NOMO-1 (cell line): ENCODE measurements at regions not wholly inside any gene's neighbourhood (a gene's known extent, or its start where the extent isn't known, plus 50 kb on each side); places are given as distances from the start of the nearest gene placed in this dataset.
"Not testable (repeated sequence)": the region's sequence is repeated elsewhere in the genome, so short reads cannot be mapped to it uniquely, and the experiment has no call there.

Source experiments
- DNase-seq, 2 experiments: peaks; one replicate each; lab custom pipeline; 2025; ENCODE audit not compliant: unreplicated experiment in 2 of 2; lab: John Stamatoyannopoulos, UW

GRCh38 chr4:158397781-158398180 lies 123.9 kb upstream of the RXFP1 start:
- DNase-seq, result no peak

DNA sequence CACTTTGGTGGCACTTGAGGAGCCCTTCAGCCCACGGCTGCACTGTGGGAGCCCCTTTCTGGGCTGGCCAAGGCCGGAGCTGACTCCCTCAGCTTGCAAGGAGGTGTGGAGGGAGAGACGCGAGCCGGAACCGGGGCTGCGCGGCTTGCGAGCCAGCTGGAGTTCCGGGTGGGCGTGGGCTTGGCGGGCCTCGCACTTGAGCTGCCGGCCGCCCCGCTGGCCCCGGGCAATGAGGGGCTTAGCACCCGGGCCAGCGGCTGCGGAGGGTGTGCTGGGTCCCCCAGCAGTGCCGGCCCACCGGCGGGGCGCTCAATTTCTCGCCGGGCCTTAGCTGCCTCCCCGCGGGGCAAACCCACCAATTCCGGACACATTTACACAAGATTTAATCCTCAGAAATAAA lies 113.7 kb upstream of the RXFP1 start:
- not testable (repeated sequence) for DNase-seq

DNA sequence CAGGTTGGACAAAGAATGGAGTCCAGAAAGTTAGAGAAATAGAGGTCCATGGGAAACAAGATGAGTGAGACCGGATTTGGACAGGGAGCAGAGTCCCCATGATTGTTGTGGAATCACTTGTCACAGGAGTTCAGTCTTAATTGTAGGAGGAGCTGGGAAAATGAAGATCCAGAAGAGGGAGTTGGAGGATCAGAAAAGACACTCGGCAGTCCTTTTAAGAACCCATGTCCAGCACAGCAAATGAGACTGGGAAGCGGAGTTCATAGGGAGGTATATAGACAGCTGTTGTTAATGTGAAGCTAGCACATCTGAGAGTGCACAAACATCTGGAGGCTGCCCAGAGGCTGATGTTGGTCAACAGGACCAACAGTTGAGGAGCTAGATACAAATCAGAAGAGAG lies 111.4 kb upstream of the RXFP1 start:
- DNase-seq, result no peak

GRCh38 chr4:158411269-158411668 lies 110.4 kb upstream of the RXFP1 start:
- no peak for DNase-seq

DNA sequence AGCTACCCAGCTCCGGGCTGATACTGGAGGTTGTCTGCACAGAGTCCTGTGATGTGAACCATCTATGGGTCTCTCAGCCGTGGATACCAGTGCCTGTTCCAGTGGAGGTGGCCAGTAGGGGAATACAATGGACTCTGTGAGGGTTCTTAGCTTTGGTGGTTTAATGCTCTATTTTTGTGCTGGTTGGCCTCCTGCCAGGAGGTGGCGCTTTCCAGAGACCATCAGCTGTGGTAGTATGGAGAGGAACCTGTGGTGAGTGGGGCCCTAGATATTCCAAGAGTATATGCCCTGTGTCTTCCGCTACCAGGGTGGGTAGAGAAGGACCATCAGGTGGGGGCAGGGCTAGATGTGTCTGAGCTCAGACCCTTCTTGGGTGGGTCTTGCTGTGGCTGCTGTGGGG lies 103.0 kb upstream of the RXFP1 start:
- DNase-seq, result not testable (repeated sequence)

DNA sequence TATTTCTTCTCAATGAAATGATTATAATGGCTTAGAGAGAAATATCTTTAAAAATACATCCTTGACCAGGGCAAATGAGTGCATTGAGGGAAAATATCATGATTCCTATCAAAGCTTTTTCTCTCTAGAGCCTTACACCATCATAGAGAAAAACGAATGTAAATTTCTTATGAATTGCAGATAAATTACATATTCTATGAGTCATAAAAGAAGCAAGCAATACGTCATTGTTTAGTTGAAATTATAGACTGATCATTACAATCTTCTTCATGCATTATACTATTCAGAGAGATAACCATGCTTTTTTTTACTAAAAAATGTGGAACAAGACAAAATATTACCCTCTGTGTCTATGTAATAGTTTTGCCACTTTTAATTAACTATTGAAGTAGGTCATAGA lies 100.9 kb upstream of the RXFP1 start:
- no peak for DNase-seq

DNA sequence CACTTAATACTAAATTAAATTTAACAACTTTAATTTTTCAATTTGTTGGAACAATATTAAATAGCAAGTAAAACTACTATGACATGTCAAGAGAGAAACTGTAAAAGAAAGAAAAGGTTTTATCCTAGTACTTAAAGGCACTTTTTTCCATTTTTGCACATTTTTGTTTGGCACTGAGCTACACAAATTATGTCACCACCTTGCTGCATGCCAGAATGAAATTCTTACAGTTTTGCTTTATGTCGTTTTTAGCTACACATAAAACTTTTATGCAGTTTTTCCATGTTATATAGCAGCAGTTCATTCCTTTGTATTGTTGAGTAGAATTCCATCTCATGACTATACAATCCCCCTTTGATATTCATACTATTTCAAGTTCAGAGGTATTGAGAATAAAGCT lies 99.1 kb upstream of the RXFP1 start:
- DNase-seq, result no peak

- no peak for DNase-seq
Observed at GRCh38 chr4:158428242-158428641, 93.4 kb upstream of the RXFP1 start.

DNA sequence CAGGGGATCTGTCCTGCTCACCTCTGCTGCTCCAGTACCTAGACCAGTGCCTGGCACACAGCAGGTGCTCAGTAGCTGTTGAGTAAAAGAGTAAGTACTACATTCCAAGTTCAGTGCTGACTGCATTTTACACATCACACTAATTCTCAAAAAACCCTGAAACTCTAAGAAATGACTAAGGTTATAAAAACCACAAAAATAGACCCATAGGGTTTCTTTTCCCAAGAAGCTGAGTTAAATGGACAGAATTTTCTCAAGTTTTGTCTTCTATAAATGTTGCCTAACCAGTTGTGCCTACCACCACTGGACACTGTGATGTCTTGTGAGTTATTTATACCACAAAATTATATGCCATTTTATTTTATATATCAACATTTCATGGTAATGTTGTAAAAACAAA lies 78.9 kb upstream of the RXFP1 start:
- DNase-seq, result no peak

GRCh38 chr4:158443731-158444130 lies 78.0 kb upstream of the RXFP1 start:
- no peak for DNase-seq

DNA sequence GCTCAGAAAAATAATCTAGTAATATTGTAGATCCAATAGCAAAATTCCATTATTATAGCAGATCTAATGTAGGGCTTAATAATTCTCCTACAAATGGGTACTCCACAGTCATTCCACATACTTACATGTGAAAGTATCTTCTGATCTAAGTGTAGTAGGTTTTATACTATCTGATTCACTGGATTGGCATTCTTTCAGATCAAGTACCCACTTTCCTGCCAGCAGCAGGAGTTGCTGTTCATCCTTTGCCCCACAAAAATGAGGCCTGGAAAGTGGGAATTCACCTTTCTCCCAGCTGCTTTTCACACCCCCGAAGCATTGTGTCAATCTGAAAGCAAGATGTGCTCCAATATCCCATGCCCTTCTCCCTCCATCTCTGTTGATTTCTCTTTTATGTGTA lies 77.1 kb upstream of the RXFP1 start:
- no peak for DNase-seq

- no peak for DNase-seq
Observed at GRCh38 chr4:158446106-158446505, 75.6 kb upstream of the RXFP1 start.

DNA sequence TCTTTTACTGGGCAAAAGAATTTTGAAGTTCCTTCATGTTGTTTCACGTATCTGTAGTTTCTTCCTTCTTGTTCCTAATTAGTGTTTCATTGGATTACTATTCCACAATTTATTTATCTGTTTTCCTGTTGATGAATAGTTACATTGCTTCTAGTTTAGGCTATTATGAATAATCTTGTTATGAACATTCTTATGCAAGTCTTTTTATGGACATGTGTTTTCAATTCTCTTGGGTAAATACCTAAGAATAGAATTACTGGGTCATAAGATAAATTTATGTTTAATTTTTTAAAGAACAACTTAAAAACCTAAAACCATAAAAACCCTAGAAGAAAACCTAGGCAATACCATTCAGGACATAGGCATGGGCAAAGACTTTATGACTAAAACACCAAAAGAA lies 70.9 kb upstream of the RXFP1 start:
- no peak for DNase-seq

- DNase-seq, result not testable (repeated sequence)
Observed at GRCh38 chr4:158452116-158452515, 69.6 kb upstream of the RXFP1 start.

GRCh38 chr4:158458271-158458895 lies 63.3 kb upstream of the RXFP1 start:
- DNase-seq, result no peak

- DNase-seq, result no peak
Observed at GRCh38 chr4:158459085-158459820, 62.4 kb upstream of the RXFP1 start.

DNA sequence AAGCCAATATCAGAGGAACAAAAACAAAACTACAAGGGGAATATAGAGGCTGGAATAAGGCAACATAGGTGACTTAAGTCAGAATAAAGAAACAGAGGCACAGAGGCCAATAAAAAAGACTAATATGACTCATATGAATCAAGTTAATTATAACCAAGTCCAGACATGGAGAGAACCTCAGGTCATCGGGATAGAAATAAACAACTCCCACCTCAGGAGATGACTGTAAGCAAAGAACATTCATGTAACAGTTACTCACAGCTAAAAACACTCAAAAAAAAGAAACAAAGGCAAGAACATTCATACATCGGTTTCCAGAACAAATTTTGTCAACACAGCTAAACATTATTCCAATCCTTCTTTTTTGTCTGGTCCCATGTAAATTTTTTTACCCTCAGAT lies 60.3 kb upstream of the RXFP1 start:
- DNase-seq, result no peak

DNA sequence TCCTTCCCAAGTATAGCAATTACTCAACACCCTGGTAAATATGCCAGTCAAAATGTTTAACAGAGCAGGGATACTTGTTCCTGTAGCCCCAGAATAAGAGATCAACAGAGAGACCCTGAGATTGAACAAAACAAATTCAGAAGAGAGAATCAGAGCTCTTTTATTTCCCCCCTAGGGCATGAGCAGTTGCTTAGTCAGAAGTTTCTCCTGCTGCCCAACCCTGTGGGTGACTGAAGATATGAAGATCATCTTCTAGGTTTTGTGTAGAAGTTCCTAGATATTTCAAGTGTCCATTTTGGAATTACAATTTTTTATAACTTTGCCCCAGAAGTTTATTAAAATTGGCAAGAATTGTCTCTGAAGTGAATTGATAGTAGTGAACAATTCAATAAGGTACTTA lies 59.1 kb upstream of the RXFP1 start:
- DNase-seq, result no peak
